ENCODE measurements at regions not wholly inside any gene's neighbourhood (a gene's known extent, or its start where the extent isn't known, plus 50 kb on each side); places are given as distances from the start of the nearest gene placed in this dataset.

GRCh38 chr7:130957137-130957513 lies 223.1 kb upstream of the KLF14 start:
- TF ChIP-seq CTCF (optimal IDR thresholded peaks at IDR 0.05 in 1 of 3, IDR thresholded peaks at IDR 0.05 in 1 of 3, conservative IDR thresholded peaks at IDR 0.05 in 1 of 3; ENCODE audit: extremely low read depth in 1 of 3, insufficient read depth in 2 of 3, low read length in 3 of 3) (no peak), EZH2 (IDR thresholded peaks at IDR 0.05; ENCODE audit: low read length) (no peak)

Measured in keratinocyte (primary cell).